ENCODE measurements at regions not wholly inside any gene's neighbourhood (a gene's known extent, or its start where the extent isn't known, plus 50 kb on each side); places are given as distances from the start of the nearest gene placed in this dataset.
"Not testable (repeated sequence)": the region's sequence is repeated elsewhere in the genome, so short reads cannot be mapped to it uniquely, and the experiment has no call there.

- DNase-seq (ENCODE audit: low spot score): no peak
Measured at GRCh38 chr3:132084982-132085381, 50.2 kb upstream of the CPNE4 start.

GRCh38 chr3:132087356-132087755 is 52.5 kb upstream of the CPNE4 start:
- no peak for DNase-seq (ENCODE audit: low spot score)

- DNase-seq (ENCODE audit: low spot score): no peak
Measured at GRCh38 chr3:132088291-132088690, 53.5 kb upstream of the CPNE4 start.

- DNase-seq (ENCODE audit: low spot score): no peak
Measured at GRCh38 chr3:132090921-132091320, 56.1 kb upstream of the CPNE4 start.

- no peak for DNase-seq (ENCODE audit: low spot score)
Measured at GRCh38 chr3:132116601-132117000, 81.8 kb upstream of the CPNE4 start.

GRCh38 chr3:132117642-132118041 is 82.8 kb upstream of the CPNE4 start:
- no peak for DNase-seq (ENCODE audit: low spot score)

GRCh38 chr3:132119531-132119930 is 84.7 kb upstream of the CPNE4 start:
- DNase-seq (ENCODE audit: low spot score): no peak

GRCh38 chr3:132124096-132124495 is 89.3 kb upstream of the CPNE4 start:
- DNase-seq (ENCODE audit: low spot score): no peak

GRCh38 chr3:132124651-132125284 is 90.0 kb upstream of the CPNE4 start:
- no peak for DNase-seq (ENCODE audit: low spot score)

- DNase-seq (ENCODE audit: low spot score): peak; percentile 72
Measured at GRCh38 chr3:132134611-132135010, 99.8 kb upstream of the CPNE4 start.

GRCh38 chr3:132135628-132136333 is 101.0 kb upstream of the CPNE4 start:
- peak; percentile 95 for DNase-seq (ENCODE audit: low spot score)

- no peak for DNase-seq (ENCODE audit: low spot score)
Measured at GRCh38 chr3:132136334-132136716, 101.5 kb upstream of the CPNE4 start.

- DNase-seq (ENCODE audit: low spot score): not testable (repeated sequence)
Measured at GRCh38 chr3:132136902-132137301, 102.1 kb upstream of the CPNE4 start.

GRCh38 chr3:132145833-132146232 is 111.0 kb upstream of the CPNE4 start:
- no peak for DNase-seq (ENCODE audit: low spot score)

GRCh38 chr3:132154619-132155018 is 119.8 kb upstream of the CPNE4 start:
- DNase-seq (ENCODE audit: low spot score): no peak

- DNase-seq (ENCODE audit: low spot score): no peak
Measured at GRCh38 chr3:132159145-132159544, 124.3 kb upstream of the CPNE4 start.

- no peak for DNase-seq (ENCODE audit: low spot score)
Measured at GRCh38 chr3:132160198-132160597, 125.4 kb upstream of the CPNE4 start.

- no peak for DNase-seq (ENCODE audit: low spot score)
Measured at GRCh38 chr3:132161608-132162007, 126.8 kb upstream of the CPNE4 start.

- no peak for DNase-seq (ENCODE audit: low spot score)
Measured at GRCh38 chr3:132164469-132165092, 129.8 kb upstream of the CPNE4 start.

- DNase-seq (ENCODE audit: low spot score): no peak
Measured at GRCh38 chr3:132167870-132168269, 133.1 kb upstream of the CPNE4 start.

GRCh38 chr3:132174500-132174899 is 139.7 kb upstream of the CPNE4 start:
- no peak for DNase-seq (ENCODE audit: low spot score)

GRCh38 chr3:132180337-132180791 is 136.8 kb upstream of the ACP3 start:
- DNase-seq (ENCODE audit: low spot score): peak; percentile 52

GRCh38 chr3:132183811-132184210 is 133.4 kb upstream of the ACP3 start:
- no peak for DNase-seq (ENCODE audit: low spot score)

All from A172 (cell line).